Nucleus accumbens (tissue), 56 donors: ENCODE measurements at regions not wholly inside any gene's neighbourhood (a gene's known extent, or its start where the extent isn't known, plus 50 kb on each side); places are given as distances from the start of the nearest gene placed in this dataset.
"Not testable (repeated sequence)": the region's sequence is repeated elsewhere in the genome, so short reads cannot be mapped to it uniquely, and the experiment has no call there.

Source experiments
- DNase-seq, 56 donors: peaks; one replicate each; lab custom pipeline; 2025; lab: John Stamatoyannopoulos, UW

DNA sequence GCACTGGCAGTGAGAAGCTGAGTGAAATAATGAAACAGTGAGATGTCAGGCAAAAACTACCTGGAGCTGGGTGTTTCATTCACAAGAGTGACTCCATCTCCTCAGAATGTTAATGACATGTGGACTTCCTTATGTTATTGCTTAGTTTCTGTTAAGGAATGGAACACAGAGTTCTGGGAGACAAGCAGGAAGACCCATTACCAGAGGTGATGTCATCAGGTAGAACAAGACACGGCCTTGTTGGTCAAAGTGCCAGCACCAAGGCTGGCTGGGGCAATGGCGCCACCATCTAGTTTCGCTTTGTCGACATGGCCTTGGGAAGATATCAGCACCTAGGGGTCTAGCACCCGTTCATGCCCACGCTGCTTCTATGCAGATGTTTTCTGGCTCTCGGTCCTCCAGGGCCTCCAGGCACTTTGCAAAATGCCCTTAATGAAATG is 252.2 kb downstream of the FAM43A start:
- DNase-seq = no peak

GRCh38 chr3:194938845-194939531 is 253.3 kb downstream of the FAM43A start:
- DNase-seq = peak in 19 of 56 donors; percentile 4 to 62 (median 21)

DNA sequence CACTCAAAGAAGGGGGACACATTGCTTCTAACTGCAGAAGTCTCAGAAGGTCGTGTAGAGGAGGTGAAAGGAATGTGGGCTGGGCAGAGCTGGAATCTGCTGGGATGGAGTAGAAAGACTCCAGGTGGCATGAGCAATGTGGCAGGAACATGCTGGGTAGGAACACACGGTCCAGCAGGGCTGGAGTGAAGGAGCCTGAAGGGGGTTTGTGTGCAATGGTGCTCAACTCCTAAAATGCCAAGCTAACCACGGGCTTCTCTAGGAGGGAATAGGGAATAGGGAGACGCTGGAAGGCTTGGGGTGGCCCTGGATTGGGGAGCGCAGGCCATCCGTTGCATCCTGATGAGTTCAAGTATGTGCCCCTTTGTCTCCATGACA is 253.8 kb downstream of the FAM43A start:
- DNase-seq = no peak

DNA sequence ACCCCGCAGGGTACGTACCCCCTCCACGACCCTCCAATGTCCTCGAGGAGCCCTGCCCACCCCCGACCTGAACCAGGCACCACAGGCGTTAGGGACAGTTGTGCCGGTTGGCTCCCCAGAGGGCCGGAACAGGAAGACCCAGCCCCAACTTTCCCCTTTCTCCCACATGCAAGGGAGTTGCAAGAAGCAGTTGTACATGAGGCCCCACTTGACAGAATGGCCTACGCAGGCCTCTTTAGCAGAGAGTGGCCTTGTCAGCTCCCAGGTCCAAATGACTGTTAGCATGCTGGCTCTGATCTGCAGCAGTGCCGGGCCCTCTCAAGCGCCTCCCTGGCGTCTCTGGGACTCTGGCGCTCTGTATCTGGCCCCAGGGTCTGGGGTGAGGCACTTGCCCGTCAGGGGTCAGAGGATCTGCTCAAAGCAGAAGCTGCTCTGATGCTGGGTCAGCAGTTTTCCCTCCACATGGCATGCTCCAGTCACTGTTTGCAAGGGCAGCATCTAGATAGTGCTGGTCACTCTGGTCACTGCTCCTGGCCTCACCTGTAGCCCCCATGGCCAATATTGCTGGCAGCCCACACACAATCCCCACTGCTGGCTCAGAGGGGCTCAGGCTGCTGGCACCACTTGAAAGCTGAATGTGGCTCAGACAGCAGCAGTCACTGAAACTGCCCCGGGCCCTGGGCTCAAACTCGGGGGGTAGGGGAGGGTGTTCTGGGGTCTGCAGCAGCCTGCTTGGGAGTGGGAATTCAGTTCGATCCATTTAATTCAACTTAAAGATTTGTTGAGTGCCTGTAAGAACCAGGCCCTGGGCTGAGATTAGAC is 254.5 kb downstream of the FAM43A start:
- peak in 1 of 56 donors; percentile 22 for DNase-seq

DNA sequence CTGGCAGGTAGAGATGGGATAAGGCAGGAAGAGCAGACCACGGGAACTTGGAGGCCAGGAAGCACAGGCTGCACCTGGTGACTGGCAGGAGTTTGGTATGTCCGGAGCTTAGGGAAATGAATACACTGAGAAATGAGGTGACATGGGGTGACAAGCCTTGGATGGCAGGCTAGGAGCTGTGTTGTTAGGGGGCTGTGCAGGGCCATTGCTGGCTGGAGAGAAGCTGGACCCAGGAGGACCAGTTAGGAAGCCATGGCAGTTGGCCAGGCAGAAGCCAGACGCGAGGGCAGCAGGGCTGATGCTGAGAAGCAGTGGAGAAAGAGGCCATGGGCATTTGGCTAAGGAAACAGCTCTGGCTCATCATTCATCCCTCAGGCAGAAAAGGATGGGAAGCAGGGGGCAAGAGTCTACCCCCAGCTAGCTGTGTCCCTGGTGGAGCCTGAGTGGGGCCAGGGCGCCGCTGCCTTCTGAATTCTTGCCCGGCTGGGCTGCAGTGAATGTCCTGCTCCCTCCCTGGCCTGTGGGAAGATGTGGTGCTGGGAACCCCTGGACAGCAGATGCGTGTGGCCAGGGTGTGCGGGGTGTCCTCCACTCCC is 255.8 kb downstream of the FAM43A start:
- no peak for DNase-seq

GRCh38 chr3:194941956-194942511 is 256.4 kb downstream of the FAM43A start:
- DNase-seq = no peak

- DNase-seq = no peak
Observed at GRCh38 chr3:194944526-194944925, 258.8 kb downstream of the FAM43A start.

- no peak for DNase-seq
Observed at GRCh38 chr3:194945508-194945907, 259.8 kb downstream of the FAM43A start.

DNA sequence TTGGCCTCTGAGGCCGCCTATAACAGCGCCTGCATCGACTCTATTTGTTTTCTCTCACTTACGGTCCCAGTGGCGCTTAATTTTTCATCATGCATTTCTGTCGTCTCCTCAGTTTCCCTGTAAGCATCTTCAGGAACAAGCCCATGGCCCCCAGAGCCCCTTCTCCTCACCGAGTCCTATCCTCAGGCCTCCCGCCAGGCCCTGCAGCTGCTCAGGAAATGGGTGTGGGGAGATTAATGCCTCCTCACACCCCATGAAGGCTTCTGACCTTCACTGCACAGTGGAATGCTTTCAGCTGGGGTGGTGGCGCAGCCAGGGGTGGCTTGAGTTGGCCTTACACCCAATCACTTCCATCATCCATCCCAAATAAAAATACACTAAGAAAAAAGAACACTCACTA is 260.4 kb downstream of the FAM43A start:
- DNase-seq = no peak

DNA sequence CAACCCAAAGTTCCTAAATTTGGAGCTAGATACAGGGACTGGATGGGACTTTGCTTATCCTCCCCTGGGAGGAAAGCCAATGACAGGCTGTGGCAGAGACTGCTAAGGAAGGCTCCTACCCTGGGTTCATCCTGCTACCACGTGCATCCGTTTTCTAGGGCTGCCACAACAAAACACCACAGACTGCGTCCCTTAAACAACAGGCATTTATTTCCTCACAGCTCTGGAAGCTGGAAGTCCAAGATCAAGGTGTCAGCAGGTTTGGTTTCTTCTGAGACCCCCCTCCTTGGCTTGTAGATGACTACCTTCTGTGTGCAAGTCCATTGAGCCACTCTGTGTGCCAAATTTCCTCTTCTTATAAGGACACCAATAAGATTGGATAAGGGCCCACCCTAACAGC is 263.9 kb downstream of the FAM43A start:
- DNase-seq = no peak

- DNase-seq = no peak
Observed at GRCh38 chr3:194950906-194951628, 265.4 kb downstream of the FAM43A start.

- not testable (repeated sequence) for DNase-seq
Observed at GRCh38 chr3:194951629-194951920, 265.9 kb downstream of the FAM43A start.

- DNase-seq = no peak
Observed at GRCh38 chr3:194951931-194952582, 266.4 kb downstream of the FAM43A start.

GRCh38 chr3:194952841-194953241 is 267.2 kb downstream of the FAM43A start:
- no peak for DNase-seq

GRCh38 chr3:194953291-194953690 is 267.6 kb downstream of the FAM43A start:
- DNase-seq = no peak

DNA sequence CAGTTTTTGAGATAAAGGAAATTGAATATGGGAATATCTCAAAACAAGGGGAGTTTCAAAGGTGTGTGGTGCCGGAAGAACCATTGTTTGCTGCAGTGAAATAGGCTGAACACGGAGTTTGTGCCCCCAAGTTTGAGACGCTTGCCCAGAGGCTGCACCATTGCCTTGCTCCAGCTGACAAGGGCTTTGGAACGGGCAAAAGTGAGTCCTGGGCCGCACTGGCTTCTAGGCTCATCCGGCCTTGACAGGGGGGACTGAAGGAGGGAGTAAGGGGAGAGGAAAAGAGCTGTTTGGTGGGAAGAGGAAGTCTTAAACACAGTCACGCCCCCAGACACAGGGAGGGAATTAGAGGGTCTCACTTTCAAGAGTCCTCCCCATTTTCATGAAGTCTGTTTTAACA is 269.9 kb downstream of the FAM43A start:
- DNase-seq = no peak

GRCh38 chr3:194955979-194956696 is 270.5 kb downstream of the FAM43A start:
- DNase-seq = no peak

DNA sequence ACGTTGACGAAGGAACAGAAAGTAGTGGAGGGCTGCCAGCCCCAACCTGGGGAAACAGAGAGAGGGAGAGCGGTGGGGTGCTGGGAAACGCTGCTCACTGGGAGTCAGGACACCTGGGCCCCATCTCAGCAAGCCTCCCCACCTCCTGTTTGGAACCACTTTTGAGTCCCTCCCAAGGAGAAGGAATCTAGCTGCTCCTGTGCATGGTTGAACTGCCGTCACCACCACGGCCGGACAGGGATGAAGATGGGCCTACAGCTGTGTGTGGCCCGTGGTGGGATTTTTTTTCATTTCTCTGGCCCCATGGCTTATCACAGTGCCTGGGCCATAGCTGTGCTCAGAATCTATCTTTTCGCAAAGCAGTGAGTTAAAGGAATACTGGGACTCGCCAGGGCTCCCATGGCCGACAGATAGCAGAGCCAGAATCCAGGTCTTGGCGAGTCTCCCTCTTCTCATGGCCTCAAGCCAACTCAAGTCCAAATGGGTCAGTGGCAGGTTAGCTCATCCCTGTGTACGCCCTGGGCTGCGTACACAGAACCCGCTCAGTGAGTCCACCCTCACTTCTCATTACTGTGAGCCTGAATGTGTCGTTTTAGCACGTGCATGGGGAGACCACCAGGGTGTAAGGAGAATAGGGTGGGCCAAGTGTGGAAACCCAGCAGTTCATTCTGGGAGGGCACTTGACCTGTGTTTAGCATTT is 271.2 kb downstream of the FAM43A start:
- no peak for DNase-seq

GRCh38 chr3:194957743-194958240 is 272.1 kb downstream of the FAM43A start:
- no peak for DNase-seq
